ENCODE measurements at regions not wholly inside any gene's neighbourhood (a gene's known extent, or its start where the extent isn't known, plus 50 kb on each side); places are given as distances from the start of the nearest gene placed in this dataset.

- TF ChIP-seq EZH2 (IDR thresholded peaks at IDR 0.05) = no peak
- TF ChIP-seq, protein P1, sequence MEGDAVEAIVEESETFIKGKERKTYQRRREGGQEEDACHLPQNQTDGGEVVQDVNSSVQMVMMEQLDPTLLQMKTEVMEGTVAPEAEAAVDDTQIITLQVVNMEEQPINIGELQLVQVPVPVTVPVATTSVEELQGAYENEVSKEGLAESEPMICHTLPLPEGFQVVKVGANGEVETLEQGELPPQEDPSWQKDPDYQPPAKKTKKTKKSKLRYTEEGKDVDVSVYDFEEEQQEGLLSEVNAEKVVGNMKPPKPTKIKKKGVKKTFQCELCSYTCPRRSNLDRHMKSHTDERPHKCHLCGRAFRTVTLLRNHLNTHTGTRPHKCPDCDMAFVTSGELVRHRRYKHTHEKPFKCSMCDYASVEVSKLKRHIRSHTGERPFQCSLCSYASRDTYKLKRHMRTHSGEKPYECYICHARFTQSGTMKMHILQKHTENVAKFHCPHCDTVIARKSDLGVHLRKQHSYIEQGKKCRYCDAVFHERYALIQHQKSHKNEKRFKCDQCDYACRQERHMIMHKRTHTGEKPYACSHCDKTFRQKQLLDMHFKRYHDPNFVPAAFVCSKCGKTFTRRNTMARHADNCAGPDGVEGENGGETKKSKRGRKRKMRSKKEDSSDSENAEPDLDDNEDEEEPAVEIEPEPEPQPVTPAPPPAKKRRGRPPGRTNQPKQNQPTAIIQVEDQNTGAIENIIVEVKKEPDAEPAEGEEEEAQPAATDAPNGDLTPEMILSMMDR (IDR thresholded peaks at IDR 0.05) = no peak
These were observed 304.4 kb downstream of the MAN2A1 start for GRCh38 chr5:109994135-109994534.

Measured in neural progenitor cell (in vitro differentiated cells).